AG20443 (cell line): ENCODE measurements at regions not wholly inside any gene's neighbourhood (a gene's known extent, or its start where the extent isn't known, plus 50 kb on each side); places are given as distances from the start of the nearest gene placed in this dataset.
"Not testable (repeated sequence)": the region's sequence is repeated elsewhere in the genome, so short reads cannot be mapped to it uniquely, and the experiment has no call there.

Experiments
- DNase-seq: peaks from one replicate; pipeline ENCODE4 v3.0.0; 2012; ENCODE audit warnings: low spot score, mixed read lengths

DNA sequence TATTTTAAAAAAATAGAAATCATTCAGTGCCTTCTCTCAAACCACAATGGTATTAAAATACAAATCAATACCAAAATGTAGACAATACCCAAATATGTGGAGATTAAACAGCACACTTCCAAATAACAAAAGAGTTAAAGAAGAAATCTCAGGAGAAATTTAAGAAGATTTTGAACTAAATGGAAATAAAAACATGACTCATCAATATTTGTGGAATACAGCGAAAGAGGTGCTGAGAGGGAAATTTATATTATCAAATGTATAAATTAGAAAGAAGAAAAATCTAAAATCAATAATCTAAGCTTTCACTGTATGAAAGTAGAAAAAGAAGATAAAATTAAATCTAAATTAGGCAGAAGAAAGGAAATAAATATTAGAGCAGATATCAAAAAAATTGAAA, 233.1 kb downstream of the RPIA start:
- no peak for DNase-seq

DNA sequence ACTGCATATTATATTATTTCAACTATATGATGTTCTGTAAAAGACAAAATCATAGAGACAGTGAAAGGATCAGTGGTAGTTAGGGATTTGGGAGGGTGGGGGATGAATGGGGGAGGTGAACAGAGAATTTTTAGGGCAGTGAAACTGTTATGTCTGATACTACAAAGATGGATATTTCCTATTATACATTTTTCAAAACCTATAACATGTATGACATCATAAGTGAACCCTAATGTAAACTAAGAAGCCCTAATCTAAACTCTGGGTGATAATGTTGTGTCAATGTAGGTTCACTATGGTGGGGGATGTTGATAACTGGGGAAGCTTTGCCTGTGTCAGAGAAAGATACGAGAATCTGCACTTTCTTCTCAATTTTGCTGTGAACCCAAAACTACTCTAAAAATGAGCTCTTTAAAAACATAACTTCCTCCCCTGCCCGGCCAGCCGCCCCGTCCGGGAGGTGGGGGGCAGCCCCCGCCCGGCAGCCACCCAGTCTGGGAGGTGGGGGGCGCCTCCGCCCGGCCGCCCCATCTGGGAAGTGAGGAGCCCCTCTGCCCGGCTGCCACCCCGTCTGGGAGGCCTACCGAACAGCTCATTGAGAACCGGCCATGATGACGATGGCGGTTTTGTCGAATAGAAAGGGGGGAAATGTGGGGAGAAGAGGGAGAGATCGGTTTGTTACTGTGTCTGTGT, 234.4 kb downstream of the RPIA start:
- no peak for DNase-seq

DNA sequence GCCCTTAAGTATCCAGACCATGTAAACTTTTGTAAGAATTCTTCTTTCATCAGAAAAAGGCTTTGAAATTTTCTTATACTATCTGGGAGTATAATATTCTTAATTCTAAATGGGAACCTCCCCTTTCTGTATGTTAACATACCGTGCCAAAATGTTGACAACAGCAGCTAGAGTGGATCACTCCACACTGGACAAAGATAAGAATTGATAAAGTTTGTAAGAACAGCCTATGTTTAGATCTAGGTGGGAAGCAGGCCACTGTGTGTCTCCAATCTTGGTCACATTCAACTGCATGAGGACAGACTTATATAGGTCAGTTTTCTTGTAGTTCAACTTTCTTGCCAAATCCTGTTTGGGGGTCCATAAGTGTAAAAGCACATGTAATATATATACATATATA, 235.7 kb downstream of the RPIA start:
- no peak for DNase-seq

DNA sequence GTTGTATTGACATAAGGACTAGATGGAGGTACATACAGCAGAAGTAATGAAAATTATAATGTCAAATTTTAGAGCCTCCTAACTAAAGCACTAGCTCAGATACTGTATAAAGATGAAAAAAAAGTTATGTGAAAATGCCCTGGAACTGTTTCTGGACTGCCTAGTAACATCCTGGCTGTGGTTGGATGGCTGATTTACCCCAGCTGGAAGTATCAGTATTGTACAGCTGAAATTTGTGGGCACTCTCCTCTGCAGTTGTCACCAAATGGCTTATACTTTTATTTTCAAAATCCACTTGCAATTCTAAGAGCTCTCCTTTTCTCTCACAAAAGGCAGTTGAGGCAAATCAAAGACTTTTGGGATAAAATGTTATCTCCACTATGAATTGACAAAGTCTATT, 239.2 kb downstream of the RPIA start:
- no peak for DNase-seq

GRCh38 chr2:88932686-88933085, 241.2 kb downstream of the RPIA start:
- DNase-seq, result no peak

DNA sequence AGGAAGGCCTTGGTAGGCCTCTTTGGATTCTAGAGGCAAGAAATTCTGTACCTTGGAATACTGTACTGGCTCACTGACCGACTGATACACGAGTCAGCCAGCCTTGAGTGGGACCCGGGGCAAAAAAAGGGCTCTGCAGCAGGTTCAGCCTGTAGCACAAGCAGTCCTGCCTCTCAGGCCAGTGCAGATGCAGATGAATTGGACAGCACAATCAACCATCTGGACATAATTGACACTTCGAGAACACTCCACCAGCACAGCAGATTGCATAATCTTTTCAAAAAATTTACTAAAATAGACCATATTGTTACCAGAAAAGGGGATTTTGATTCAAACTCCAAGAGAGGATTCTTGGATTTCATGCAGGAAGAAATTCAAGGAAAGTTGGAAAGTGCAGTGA, 241.6 kb downstream of the RPIA start:
- no peak for DNase-seq

GRCh38 chr2:88933980-88934379, 242.5 kb downstream of the RPIA start:
- DNase-seq, result no peak

DNA sequence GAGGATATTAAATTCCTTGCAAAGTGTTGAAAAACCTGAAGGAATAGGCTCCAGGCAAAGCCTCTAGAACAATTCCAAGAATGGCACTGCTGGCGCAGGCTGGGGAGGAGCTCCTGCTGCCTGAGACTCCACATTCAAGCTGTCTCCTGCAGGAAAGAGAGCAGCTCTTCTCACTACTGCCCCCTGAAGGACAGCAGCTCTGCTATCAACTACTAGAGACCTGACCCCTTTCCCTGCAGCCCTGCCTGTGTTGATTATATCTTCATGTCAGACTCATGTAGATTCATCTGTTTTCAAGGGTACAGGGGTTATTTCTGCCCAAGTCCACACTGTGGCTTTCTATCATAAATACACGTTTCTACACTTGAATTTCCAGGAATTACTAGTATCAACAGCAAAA, 249.7 kb downstream of the RPIA start:
- DNase-seq, result not testable (repeated sequence)

DNA sequence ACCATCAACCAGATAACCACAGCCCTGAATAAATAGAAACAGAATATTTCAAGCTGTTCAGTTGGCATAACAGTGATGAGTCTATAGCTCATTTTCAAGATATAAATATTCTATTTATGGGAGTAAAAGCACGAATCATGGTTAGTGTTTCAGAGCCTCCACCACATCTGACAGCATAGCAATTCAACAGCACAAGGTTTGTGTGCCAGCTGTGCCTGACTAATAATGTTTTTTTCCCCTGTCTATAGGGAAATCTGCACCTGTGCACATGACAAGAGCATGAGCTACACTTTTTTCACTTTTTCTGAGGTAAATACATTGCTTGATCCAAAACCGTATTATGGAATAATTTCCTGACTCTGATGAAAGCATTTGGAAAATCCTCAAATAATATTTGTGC, 251.3 kb downstream of the RPIA start:
- no peak for DNase-seq

DNA sequence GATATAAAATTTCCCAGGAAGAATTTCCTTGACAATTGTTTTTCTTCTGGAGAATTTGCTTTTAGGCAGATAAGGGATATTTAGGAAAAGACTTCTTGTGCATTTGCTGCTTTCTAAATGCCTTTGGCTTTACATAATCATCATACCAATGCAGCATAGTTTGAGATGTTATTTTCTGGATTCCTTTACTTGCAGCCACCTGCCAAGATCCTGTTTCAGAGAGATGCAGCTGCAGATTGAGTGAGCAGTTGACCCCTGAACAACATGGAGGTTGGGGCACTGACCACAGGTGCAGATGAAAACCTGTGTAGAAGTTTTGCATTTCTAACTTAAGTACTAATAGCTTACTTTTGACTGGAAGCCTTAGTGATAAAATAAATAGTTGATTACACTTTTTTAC, 257.9 kb downstream of the RPIA start:
- DNase-seq, result no peak

GRCh38 chr2:88950010-88950409, 258.5 kb downstream of the RPIA start:
- DNase-seq, result no peak

DNA sequence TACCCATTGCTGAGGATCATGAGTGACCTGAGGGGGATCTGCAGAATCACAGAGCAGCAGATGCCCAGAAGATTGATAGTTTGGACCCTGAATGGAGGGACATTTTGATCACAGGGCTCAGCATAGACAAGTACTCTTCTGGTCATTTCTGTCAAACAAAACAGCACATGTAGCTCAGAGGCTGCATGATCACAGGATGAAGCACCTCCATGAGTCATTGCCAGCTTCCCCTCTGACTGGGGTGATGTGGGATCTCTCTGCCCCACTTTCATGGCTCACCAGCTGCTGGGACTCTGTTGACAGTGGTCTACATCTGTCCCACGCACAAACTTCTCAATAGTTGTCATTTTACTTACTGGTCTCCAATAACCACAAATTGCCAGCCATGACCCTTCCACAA, 264.1 kb downstream of the RPIA start:
- no peak for DNase-seq

DNA sequence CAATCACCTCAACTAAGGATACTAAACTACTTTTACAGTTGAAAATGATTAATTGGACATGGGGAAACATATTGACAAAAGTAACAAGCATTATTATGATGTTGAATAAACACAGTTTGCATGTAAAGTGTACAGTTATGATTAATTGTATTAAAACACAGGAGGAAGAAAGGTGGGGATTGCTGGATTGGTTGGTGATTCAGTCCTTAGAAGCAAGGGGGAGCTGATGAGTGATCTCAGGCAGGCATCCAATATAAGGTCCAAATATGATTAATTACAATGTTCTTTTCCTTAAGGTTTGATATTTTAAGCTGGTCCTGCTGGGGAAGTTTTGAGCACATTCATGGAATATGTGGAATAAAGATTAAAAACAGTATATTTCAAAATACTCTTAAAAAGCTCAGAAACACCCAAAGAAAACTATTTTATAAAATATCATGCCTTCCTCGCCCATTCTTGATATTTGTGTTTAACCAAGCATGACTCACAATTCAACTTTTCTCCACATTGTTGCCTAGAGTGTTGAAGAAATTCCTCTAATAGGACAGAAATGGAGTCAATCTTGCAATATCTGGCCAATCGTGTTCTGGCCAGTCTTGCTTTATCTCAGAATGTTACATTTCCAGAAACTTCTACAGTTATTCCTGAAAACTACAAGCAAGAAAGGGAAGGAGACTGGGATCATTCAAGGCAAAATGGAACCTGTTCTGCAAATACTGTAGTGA, 268.2 kb downstream of the RPIA start:
- no peak for DNase-seq

GRCh38 chr2:88961323-88961722, 269.9 kb downstream of the RPIA start:
- not testable (repeated sequence) for DNase-seq

DNA sequence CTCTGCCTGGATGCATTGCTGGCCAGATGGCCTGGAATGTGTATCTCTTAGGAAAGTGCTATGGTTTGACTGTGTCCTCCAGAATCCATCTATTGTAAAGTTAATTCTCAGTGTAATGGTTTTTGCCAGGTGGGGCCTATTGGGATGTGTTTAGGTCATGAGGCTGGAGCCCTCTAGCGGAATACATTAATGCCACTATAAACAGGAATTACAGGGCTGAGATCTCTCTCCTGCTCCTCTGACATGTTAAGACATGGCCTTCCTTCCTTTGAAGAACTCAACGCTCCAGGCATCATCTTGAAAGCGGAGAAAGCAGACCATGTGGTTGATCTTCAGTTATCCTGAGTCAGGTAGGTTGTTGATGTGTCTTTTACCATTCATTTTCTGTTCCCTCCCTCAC, 276.4 kb downstream of the RPIA start:
- no peak for DNase-seq

DNA sequence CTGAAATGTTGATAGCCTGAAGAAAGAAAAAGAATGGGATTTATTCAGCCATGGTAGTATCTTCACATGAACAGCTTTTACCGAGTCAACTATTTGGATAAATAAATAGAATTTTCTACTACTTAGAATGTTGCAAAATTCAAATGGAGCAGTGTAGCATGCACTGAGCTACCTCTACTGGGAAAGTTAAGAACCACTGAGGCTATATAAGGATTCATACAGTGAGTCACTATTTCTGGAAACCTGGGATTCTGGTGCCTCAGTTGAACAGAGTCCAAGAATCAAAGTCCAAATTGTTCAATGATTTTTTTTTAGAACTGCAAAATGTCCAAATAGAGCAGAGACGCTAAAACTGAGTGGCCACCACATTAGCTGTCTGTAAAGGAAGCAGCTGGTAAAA, 286.5 kb downstream of the RPIA start:
- not testable (repeated sequence) for DNase-seq

- DNase-seq, result not testable (repeated sequence)
These were observed 287.0 kb downstream of the RPIA start for GRCh38 chr2:88978446-88978845.

- not testable (repeated sequence) for DNase-seq
These were observed 292.6 kb downstream of the RPIA start for GRCh38 chr2:88984079-88984478.

- not testable (repeated sequence) for DNase-seq
These were observed 295.4 kb downstream of the RPIA start for GRCh38 chr2:88986721-88987330.

DNA sequence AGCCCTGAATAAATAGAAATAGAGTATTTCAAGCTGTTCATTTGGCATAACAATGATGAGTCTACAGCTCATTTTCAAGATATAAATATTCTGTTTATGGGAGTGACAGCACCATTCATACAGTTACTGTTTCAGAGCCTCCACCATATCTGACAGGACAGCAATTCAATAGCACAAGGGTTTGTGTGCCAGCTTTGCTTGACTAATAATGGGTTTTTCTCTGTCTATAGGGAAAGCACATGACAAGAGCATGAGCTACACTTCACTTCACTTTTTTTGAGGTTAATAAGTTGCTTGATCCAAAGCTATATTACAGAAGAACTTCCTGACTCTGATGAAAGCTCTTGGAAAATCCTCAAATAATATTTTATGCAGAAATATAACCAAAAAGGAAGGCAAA, 297.1 kb downstream of the RPIA start:
- not testable (repeated sequence) for DNase-seq

- not testable (repeated sequence) for DNase-seq
These were observed 301.3 kb downstream of the RPIA start for GRCh38 chr2:88992819-88993218.

DNA sequence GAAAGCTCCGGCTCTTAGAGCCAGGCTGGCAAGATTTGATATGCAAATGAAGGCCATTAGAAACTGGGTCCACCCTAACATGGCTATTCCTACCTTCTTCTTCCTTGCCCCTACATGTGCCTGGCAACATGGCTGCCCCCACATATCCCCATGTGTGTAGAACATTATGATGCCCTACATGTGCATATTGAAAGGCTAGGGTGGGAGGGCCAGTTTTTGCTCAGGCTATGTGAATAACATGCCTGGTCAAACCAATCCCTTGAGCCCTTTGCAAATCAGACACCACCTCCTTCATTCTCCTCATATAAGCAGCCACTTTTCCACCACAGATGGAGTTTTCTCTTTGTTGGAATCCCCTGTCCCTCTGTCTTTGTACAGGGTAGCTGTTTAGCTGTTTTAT, 303.4 kb downstream of the RPIA start:
- DNase-seq, result not testable (repeated sequence)

GRCh38 chr2:88996588-88996987, 305.1 kb downstream of the RPIA start:
- not testable (repeated sequence) for DNase-seq
